Thyroid gland (tissue), 4 donors: ENCODE measurements at regions not wholly inside any gene's neighbourhood (a gene's known extent, or its start where the extent isn't known, plus 50 kb on each side); places are given as distances from the start of the nearest gene placed in this dataset.

ENCODE experiments used
- POLR2A ChIP-seq, 2 donors: fragments of 450-650 bp; IDR thresholded peaks; one replicate each; pipeline ENCODE4 v1.6.1; 2017; ENCODE audit warnings: antibody characterized with exemption in 2 of 2, mild to moderate bottlenecking in 2 of 2, moderate library complexity in 1 of 2
- TF ChIP-seq, protein P1 (sequence below), 6 experiments: fragments of 200-600 bp in 3 of 6; fragments of 450-650 bp in 3 of 6; sonication (generic) in 3 of 6; IDR thresholded peaks; one replicate each; pipeline ENCODE4 v1.5.1; 2016 to 2019; ENCODE audit warnings: antibody characterized with exemption in 6 of 6, mild to moderate bottlenecking in 2 of 6, inconsistent platforms in 1 of 6, moderate library complexity in 1 of 6

DNA sequence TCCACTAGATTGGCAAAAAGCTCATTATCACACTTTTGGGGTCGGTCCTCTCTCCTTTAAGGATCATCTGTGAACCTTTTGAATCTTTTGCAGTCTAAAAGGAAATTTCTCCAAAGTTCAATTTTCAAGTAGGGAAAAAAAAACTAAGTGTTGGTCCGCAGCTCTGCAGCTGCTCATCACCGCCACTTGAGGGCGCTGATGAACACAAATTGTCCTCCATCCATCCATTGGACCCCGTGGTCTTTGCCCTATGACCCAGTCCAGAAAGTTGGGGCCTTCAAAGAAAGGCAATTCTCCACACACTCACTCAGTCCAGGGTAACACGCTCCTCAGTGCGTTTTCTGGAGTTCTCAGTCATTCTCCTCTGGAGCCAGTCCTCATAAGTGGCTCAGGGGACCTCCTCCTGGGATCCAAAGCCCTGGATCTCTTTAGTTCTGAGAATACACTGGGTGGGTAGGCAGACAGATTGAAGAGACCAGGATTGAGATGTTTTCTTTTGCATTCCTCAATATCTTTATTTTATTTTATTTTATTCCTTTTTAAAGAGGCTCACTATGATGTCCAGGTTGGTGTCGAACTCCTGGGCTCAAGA lies 63.6 kb upstream of the SLC28A3 start:
- no peak for TF ChIP-seq POLR2A (IDR thresholded peaks at IDR 0.05)
- TF ChIP-seq, protein P1, sequence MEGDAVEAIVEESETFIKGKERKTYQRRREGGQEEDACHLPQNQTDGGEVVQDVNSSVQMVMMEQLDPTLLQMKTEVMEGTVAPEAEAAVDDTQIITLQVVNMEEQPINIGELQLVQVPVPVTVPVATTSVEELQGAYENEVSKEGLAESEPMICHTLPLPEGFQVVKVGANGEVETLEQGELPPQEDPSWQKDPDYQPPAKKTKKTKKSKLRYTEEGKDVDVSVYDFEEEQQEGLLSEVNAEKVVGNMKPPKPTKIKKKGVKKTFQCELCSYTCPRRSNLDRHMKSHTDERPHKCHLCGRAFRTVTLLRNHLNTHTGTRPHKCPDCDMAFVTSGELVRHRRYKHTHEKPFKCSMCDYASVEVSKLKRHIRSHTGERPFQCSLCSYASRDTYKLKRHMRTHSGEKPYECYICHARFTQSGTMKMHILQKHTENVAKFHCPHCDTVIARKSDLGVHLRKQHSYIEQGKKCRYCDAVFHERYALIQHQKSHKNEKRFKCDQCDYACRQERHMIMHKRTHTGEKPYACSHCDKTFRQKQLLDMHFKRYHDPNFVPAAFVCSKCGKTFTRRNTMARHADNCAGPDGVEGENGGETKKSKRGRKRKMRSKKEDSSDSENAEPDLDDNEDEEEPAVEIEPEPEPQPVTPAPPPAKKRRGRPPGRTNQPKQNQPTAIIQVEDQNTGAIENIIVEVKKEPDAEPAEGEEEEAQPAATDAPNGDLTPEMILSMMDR (IDR thresholded peaks at IDR 0.05), result peak; percentile 29 to 84 (median 70)
